HT1080 (cell line): ENCODE measurements at regions not wholly inside any gene's neighbourhood (a gene's known extent, or its start where the extent isn't known, plus 50 kb on each side); places are given as distances from the start of the nearest gene placed in this dataset.
"Not testable (repeated sequence)": the region's sequence is repeated elsewhere in the genome, so short reads cannot be mapped to it uniquely, and the experiment has no call there.

Experiments
- DNase-seq: peaks from one replicate; pipeline ENCODE4 v3.0.0-alpha.2; 2015; ENCODE audit warnings: low read depth

DNA sequence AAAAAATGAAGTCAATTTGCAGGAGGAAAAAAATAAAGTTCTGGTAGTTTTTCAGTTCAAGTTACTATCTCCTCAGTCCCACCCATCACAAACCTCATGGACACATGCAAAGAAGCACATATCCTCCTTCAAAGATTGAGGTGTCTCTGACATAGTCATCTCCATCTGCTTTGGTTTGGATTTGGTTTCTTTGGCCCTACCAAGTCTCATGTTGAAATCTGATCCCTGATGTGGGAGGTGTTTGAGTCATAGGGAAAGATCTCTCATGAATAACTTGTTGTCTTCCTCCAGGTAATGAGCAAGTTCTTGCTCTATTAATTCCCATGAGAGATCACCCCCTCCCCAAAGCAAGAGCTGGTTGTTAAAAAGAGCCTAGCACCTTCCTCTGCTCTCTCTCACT lies 446.8 kb downstream of the IGSF11 start:
- DNase-seq = peak; percentile 60

DNA sequence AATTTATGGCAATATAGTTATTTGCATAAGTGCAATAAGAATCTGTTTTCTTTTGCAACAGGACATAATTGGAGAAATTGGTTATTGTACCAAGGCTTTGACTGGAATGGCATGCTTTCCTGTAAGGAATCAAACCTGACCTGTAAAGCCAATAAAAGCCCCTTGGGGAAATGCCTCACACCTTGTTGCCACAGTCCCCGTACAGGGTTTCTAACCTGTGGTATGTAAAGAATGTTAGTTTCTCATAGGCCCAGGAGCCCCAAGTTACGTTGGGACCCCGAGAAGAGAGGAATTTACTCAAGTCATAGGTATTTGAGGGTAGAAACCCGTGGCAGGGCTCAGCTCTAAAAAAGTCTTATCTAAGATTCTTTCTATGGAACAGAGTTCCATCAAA lies 441.4 kb downstream of the IGSF11 start:
- no peak for DNase-seq

DNA sequence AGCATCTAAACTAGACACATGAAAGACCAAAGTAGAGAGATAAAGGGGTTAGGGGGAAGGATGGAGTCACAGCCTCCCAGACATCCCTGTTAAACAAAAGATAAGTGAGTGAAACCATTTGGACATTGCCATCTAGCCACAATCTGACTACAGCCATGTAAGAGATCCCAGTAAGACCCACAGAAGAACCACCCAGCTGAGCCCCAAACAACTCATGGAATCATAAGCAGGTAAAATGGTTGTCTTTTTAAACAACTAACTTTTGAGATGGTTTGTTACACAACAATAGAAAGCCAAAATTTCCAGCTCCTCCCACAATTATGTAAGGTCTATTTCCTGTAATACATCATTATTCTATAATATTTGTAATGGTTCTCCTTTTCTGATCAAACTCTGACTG lies 437.5 kb downstream of the IGSF11 start:
- no peak for DNase-seq

DNA sequence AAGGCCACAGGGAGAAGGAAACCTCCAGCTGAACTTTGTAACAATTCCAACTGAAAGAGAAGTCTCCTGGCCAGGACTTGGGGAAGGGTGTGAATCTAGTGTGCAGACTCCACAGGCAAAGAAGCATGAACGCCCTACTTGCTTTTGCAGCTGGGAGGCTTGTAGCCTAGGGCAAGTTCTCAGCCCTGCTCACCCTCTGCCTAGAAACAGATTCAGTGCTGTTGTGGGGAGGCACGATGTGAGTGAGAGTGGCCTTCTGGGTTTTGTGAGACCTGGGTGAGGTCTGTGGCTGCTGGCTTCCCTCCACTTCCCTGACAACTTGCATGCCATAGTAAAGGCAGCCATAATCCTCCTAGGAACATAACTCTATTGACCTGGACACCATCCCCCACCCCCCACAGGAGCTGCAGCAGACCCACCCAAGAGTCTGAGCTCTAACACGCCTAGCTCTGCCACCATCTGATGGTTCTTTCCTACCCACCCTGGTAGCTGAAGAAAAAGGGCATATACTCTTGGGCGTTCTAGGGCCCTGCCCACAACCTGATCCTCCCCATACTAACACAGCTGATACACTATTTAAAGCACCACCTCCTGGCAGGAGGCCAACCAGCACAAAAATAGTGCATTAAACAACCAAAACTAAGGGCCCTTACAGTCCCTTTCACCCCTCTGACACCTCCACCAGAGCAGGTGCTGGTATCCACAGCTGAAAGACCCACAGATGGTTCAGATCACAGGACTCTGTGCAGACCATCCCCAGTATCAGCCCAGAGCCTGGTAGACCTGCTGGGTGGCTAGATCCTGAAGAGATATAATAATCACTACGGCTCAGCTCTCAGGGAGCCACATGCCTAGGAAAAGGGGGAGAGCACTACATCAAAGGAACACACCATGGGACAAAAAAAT lies 426.5 kb downstream of the IGSF11 start:
- no peak for DNase-seq

DNA sequence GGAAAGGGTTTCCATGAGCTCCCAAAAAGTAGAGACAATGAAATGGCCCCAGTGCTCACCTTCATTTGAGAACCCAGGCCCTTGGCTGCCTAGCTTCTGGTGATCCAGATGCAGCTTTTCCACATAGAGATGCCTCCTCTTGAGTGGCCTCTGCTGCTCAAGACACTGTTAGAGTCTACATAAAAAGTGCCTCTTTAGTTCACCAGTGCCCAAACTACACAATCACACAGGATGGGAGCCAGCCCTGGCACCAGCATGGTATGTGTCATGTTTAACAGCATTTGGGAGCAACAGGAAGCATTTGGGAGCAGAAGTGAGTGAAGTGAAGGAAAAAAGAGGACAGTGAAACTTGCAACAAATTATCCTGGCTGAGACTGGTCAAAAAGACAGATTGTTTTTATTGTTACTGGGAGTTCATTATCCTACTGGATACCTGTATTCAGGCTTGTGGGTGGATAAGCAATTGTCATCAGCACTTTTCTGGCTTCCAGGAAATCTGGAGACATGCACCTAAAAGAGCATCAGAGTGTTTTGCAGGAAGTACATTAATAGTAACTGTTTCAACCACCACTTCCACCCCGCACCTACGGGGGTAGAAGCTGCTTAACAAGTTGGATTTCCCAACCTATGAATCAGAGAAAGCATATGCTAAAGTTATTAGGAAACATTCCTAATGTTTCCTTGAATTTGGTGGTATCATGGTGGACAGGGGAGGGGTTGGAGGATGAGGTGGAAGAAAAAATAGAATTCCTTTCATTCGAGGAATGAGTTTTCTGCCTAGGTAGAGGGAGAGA lies 416.2 kb downstream of the IGSF11 start:
- no peak for DNase-seq

DNA sequence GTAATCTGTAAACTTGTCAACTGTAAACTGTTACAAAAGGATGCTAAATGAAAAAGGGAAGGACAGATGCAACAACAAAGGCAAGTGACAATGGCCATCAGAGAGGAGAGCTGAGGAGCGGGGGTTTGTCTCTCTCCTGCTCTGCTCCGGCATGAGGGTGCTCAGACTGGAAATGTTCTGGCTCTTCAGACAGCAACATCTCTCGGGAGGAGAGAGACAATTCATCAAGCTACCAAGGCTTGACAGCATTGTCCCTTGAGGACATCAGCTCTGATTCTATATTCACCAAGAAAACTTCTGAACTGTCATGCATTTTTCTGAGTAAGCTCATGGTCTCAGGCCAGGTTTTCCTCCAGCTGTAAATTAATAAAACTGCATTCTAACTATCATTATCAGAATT lies 408.2 kb downstream of the IGSF11 start:
- DNase-seq = no peak

DNA sequence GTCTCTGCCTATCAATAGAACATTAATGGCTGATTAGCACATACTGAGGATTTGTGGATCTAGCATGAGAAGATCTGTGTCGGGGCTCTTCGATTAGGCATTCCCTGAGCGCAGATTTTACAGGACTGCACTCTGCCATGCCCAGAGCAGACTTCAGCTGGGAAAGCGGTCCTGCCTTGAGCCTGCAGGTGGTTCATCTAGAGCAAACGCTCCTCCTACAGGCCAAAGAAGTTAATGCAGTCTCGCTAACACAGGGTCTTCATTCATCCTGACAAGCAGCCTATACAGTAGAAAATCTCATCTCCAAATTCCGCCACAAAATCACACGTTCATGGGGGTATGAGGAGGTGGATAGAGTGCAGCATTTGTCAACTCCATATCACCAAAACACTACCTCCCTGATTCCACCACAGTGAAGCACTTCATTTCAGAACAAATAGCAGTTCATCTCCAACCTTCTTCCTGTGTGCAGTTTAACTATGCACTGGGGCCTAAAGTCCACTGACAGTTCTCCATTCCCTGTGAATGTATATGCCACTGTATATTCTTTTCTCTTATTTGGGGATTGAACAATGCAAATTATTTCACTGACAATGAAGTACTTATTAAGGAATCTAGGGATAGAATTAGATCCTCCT lies 405.8 kb downstream of the IGSF11 start:
- peak; percentile 74 for DNase-seq

DNA sequence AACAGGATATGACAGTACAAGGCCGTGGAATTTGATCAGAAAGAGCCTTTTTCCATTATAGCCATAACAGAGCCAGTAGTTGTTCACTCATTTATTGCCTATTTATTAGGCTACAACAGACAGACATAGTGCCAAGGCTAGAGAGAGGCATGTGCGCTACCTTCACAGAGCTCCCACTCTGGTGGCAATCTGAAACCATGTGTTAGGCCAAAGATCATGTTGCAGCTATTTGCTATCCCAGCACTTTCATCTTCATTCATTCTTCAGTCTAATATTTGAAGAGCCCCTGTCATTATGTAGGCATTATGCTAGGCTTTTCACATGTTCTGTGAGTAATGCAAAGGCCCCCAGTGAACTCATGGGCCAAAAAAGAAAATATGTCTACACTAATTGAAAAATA lies 404.8 kb downstream of the IGSF11 start:
- DNase-seq = no peak

DNA sequence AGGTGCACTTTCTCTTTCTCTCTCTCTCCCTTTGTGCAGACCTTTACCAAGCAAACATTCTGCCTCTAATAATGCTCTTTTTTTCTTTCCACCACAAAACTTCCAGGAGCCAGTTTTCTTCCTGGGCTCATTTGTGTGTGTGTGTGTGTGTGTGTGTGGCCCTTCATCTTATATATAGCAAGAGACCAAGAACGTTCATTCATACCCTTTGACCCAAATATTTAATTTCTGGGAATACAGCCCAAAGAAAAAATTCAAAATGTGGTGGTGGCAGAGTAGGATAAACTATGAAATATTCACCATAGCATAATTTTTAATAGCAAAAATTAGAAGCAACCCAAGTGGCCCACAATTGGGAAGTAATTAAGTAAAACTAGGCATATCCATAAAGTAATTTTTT lies 398.9 kb downstream of the IGSF11 start:
- DNase-seq = no peak

DNA sequence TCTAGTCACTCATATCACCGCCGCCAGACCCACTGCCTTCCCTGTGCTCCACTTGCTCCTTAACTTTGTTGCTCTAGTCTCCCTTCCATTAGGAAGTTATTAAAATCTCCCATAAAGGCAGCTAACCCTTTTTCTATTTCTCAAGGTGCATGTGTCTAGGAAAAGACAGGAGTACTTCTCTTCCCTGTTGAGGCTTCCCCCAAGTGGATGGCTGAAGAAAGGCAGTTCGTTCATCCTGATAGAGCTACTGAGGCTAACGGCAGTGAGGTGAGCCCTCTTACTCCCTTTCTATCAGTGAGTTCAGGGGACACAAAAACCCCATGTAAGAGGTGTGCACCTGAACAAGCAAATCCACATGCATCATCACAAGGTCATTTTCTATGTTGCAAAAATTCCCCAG lies 397.8 kb downstream of the IGSF11 start:
- peak; percentile 20 for DNase-seq

DNA sequence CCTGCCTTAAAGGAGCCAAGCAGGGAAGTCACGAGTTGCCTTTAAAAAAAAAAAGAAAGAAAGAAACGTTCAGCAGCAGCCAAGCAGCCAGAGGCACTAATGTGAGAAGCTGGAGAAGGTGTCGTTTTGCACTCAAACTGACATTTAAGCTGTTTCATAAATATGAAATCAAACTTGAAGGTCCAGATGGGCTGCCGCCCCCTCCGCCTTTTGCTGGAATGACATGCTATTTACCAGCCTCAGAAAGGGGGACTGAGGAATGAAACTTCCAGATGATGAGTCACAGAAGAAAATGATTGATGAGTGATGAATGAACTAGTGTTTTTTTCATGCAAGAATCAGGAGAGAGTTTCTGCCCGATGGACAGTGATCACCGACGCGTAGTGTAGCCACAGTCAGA lies 396.8 kb downstream of the IGSF11 start:
- peak; percentile 37 for DNase-seq

DNA sequence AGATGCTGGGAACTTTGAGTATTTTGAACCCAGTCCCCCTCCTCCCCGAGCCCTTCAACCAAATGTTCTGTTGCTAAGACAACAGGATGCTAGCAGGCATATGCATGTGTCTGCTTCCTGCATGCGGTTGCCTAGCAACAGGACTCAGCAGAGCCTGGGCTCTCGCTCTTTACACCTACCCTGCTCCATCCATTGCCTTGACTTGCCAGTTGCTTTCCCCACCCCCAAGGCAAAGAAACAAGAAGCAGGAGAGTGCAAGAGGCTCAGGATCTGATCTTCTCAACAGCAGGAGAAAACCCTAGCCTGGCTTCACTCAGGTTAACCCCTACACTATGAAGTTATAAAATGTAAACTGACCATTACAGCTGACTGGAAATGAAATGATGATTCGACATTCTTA lies 393.0 kb downstream of the IGSF11 start:
- DNase-seq = peak; percentile 23

DNA sequence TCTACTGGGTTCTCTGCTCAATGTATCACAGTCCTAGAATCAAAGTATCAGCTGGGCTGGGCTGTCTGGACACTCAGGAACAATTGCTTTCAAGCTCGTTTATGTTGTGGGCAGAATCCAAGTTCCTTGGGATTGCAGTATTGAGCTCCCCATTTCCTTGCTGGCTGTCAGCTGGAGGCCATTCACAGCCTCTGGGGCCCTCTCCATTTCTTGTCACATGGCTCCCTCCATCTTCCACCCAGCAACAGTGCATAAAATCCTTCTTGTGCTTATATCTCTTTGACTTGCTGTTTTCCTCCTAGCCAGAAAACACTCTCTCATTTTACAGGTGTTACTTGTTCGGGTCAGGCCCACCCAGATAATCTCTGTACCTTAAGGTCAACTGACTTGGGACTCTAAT lies 363.5 kb downstream of the IGSF11 start:
- no peak for DNase-seq

DNA sequence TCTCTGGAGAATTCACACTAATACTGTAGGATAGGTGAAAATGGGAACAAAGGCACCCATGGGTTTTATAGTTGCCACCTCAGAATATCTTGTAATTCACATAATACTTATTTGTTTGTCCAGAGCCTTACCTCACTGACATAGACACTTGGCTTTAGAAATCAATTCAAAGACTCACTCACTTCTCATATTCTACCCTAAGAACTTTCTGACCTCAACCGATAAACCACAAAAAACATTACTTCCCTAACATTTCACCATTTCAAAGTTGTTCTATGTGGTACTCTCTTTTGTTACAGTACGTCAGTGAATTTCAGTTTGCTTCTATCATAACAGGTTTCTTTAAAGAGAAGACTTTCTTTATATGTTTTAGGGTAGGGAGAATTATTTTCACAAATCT lies 359.3 kb downstream of the IGSF11 start:
- DNase-seq = no peak

DNA sequence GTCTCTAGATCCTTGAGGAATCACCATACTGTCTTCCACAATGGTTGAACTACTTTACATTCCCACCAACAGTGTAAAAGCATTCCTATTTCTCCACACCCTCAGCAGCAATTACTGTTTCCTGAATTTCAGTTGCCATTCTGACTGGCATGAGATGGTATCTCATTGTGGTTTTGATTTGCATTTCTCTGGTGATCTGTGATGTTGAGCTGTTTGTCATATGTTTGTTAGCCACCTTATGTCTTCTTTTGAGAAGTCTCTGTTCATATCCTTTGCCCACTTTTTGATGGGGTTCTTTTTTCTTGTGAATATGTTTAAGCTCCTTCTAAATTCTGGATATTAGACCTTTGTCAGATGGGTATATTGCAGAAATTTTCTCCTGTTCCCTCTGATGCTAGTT lies 356.0 kb downstream of the IGSF11 start:
- not testable (repeated sequence) for DNase-seq

DNA sequence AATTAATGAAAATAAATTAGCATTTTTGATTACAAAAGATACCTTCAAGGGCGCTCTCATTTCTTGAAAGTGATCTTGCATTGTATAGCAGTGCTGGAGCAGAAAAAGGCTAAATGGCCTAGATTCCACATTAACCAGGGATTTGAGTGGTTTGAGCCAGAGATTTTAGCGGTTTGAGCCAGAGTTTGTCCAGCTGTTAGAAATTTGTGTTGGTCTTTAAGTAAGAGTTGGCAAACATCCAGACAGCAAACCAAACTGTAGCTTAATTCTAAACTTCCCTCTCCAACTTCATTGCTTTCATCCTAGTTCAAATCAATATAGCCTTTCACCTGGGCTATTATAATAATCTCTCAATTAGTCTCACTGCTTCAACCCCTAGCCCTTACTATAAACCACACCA lies 351.7 kb downstream of the IGSF11 start:
- DNase-seq = no peak

DNA sequence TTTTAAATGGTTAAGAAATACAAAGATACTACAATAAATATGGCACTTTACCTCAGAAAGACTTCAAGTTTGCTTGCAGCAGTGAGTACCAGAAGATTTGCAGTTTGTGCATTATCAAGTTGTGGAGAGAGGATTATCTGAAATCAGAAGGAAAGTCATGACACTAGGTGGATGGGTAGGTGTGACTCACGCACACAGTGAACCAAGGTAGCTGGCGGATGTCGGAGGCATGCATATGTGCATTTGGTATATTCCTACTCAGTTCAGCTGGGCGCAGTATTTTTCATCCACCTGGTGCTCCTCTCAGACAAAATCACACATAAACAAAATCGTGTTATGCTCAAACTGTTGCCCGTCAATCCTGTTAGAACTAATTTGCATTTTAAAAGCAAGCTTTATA lies 351.0 kb downstream of the IGSF11 start:
- no peak for DNase-seq

DNA sequence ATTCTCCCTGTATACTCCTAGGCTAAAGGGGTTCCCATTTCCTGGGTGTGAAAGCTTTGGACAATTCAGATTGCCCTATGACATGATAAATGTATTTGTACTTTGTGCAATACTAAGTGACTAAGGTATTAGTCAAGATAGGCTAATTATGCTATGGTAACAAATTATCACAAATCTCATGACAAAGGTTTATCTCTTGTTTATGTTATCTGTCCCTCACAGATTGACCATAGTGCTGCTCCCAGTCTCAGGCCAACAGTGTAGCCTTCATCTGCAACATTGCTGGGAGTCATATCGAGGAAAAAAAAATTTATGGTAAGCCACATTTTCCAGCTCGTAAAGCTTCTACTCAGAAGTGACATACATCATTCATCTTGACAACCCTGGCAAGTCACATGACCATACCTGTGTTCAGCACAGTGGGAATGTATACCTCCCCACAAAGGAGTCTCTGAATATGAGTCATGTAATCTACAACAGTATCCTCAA lies 346.2 kb downstream of the IGSF11 start:
- no peak for DNase-seq

DNA sequence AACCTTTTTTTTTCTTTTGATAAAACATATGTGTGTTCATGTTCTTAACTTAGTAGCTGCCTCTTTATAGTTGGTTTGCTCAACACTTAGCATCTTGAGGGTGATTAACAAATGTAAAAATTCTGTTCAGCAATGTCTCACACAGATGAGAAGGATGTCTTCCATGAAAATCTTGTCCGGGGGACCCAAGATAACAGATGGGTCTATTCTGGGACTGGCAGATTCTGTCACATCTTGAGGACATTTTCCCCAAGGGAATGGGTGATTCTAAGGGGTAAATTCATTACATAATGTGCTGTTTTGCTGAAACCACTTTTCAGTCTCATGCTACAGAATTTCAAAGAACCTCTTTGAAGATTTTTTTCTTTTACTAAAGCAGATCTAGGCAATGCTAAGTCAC lies 342.2 kb downstream of the IGSF11 start:
- no peak for DNase-seq

DNA sequence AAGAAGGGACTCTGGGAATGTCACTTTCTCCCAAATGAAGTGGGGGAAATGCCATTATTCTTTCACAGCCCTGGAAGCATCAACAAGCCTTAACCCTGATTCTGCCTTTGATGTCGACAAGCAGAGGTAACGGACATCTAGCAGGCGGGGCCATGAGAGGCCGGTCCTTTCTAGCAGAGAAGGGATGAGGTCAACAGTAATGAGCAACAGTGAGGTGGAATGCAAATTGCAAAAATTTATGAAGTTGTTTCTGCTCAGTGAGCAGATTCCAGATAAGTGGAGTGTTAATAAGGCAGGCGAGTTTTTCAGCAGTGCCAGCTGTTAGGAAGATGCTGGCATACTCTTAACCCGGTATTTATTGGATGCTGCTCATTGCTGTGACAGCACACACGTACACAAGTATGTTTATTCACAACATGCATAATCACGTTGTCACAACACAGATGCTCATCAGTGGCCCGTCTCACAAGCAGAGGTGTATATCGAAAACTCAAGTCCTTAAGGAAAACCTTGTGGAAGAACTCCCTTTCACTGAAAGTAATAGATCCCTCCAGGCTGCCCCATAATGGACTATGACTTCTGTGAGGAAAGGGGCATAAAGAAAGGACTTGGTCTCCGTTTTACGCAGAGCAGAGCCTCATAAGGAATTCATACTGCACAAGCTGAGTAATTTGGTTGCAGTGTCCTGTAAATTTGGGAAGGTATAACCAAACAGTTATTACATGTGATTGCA lies 329.0 kb downstream of the IGSF11 start:
- no peak for DNase-seq

DNA sequence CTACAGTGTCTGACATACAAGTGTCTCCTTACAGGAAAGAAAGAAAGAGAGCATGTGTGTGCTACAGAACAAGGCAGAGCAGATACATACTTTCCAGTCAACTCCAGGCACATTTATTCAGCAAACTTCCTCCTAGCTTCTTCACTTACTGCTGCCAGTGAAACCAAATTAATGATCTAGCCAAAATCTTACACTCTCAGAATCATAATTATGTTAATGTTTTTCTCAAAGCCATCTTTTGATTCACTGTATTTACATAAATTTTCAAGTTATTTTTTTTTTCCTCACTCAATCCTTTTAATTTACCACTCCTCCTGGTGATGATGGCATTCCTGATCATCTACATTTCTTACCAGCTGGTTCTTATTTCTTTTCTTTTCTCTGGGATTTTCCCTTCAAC lies 326.7 kb downstream of the IGSF11 start:
- no peak for DNase-seq
